CD4-positive, alpha-beta T cell treated with Interleukin-12 subunit alpha and Interleukin-12 subunit beta, for 1 hour (primary cell): ENCODE measurements at regions not wholly inside any gene's neighbourhood (a gene's known extent, or its start where the extent isn't known, plus 50 kb on each side); places are given as distances from the start of the nearest gene placed in this dataset.

Experiments
- DNase-seq: peaks from one replicate; pipeline ENCODE4 v3.0.0-alpha.2; 2020

GRCh38 chr10:21076381-21076780, 179.3 kb upstream of the NEBL start:
- no peak for DNase-seq

- no peak for DNase-seq
Measured at GRCh38 chr10:21075880-21076279, 178.8 kb upstream of the NEBL start.

- no peak for DNase-seq
Measured at GRCh38 chr10:21071001-21071673, 174.0 kb upstream of the NEBL start.

GRCh38 chr10:21069929-21070700, 173.0 kb upstream of the NEBL start:
- no peak for DNase-seq

- DNase-seq: no peak
Measured at GRCh38 chr10:21069278-21069677, 172.2 kb upstream of the NEBL start.

- DNase-seq: no peak
Measured at GRCh38 chr10:21068026-21068656, 171.0 kb upstream of the NEBL start.

GRCh38 chr10:21065621-21066248, 168.6 kb upstream of the NEBL start:
- DNase-seq: no peak

GRCh38 chr10:21061982-21062381, 164.9 kb upstream of the NEBL start:
- no peak for DNase-seq

- no peak for DNase-seq
Measured at GRCh38 chr10:21061184-21061583, 164.1 kb upstream of the NEBL start.

GRCh38 chr10:21060626-21061025, 163.5 kb upstream of the NEBL start:
- DNase-seq: no peak

- DNase-seq: no peak
Measured at GRCh38 chr10:21057989-21058388, 160.9 kb upstream of the NEBL start.

- no peak for DNase-seq
Measured at GRCh38 chr10:21057436-21057835, 160.3 kb upstream of the NEBL start.

- no peak for DNase-seq
Measured at GRCh38 chr10:21056461-21056860, 159.3 kb upstream of the NEBL start.

GRCh38 chr10:21055339-21056135, 158.4 kb upstream of the NEBL start:
- DNase-seq: no peak

GRCh38 chr10:21053953-21054690, 157.0 kb upstream of the NEBL start:
- DNase-seq: no peak

- DNase-seq: no peak
Measured at GRCh38 chr10:21052709-21053104, 155.6 kb upstream of the NEBL start.

GRCh38 chr10:21052072-21052708, 155.1 kb upstream of the NEBL start:
- DNase-seq: no peak

GRCh38 chr10:21049482-21049881, 152.4 kb upstream of the NEBL start:
- no peak for DNase-seq

- DNase-seq: no peak
Measured at GRCh38 chr10:21048068-21048467, 151.0 kb upstream of the NEBL start.

- DNase-seq: no peak
Measured at GRCh38 chr10:21047511-21047910, 150.4 kb upstream of the NEBL start.

- no peak for DNase-seq
Measured at GRCh38 chr10:21047096-21047495, 150.0 kb upstream of the NEBL start.

- no peak for DNase-seq
Measured at GRCh38 chr10:21043044-21043443, 145.9 kb upstream of the NEBL start.
